ENCODE measurements at regions not wholly inside any gene's neighbourhood (a gene's known extent, or its start where the extent isn't known, plus 50 kb on each side); places are given as distances from the start of the nearest gene placed in this dataset.

DNA sequence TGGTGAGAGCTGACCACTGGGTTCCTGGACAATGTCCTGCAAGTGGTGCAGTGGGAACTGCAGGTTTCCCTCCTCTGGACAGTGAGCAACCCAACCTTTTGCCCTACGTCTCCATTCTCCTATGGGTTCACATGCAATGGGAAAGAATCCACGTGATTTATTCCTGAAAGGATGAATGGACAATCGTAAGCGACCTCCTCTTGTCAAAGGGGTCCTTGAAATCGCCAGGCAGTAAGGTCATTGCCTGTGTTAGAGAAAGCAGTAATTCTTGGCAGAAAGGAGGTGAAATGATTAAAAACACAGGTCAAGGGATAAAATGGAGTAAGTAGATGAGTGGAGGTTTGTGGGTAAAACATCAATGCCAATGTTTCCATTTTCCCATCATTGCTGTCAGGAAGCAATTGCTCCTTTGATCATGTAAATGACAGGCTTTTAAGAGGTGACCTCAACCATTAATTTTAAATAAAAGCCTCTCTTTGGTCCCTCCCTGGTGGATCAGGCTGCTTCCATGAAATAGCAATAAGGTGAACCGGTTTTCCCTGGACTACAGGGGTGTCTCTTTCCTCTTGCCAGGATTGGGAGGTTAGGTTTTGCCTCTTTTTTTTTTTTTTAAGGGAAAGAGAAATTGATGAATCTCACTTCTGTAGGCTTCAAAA, 330.0 kb upstream of the PRKCQ start:
- no TSS peak for BruUV-seq (replicated peaks)
- Histone ChIP-seq H3K27me3 (ENCODE audit: insufficient read depth, low read length) (peaks cover 13% of the 10 kb centered on the region), H3K9ac (ENCODE audit: low read length) (no peak overlapping the region), H3K9me2 (ENCODE audit: insufficient read depth) (no peaks in the 10 kb centered on the region), H3K9me3 (ENCODE audit: control insufficient read depth in 1 of 2, insufficient read depth in 1 of 2, low read depth in 1 of 2, low read length in 2 of 2) (no peaks in the 10 kb centered on the region), H3K79me2 (ENCODE audit: insufficient read depth, low read length) (no peaks in the 10 kb centered on the region), H3K36me3 (ENCODE audit: control insufficient read depth in 1 of 2, insufficient read depth in 2 of 2, low read length in 2 of 2) (no peaks in the 10 kb centered on the region), H3K4me2 (ENCODE audit: low read length) (no peak overlapping the region), H3K27ac (ENCODE audit: low read depth, low read length) (no peak overlapping the region), H3K4me3 (replicated peaks in 1 of 2; ENCODE audit: low read depth in 1 of 2, low read length in 2 of 2) (no peak overlapping the region), H2AFZ (ENCODE audit: low read depth, low read length, poor library complexity, severe bottlenecking) (no peak overlapping the region), H3K4me1 (ENCODE audit: control insufficient read depth in 1 of 2, insufficient read depth in 2 of 2, low read length in 2 of 2) (no peaks in the 10 kb centered on the region), H4K20me1 (ENCODE audit: insufficient read depth) (no peaks in the 10 kb centered on the region)
- ATAC-seq (no peak), DNase-seq (ENCODE audit: low read depth, low spot score) (no peak)
- TF ChIP-seq ZFX (IDR thresholded peaks at IDR 0.05) (no peak), SIN3A (IDR thresholded peaks at IDR 0.05; ENCODE audit: low read depth) (no peak), YY1 (IDR thresholded peaks at IDR 0.05; ENCODE audit: extremely low read depth, insufficient replicate concordance, low read depth, low read length) (no peak), TCF7L2 (IDR thresholded peaks at IDR 0.05; ENCODE audit: borderline replicate concordance, extremely low read depth, insufficient read depth, insufficient read length) (no peak), EGR1 (IDR thresholded peaks at IDR 0.05; ENCODE audit: low read depth) (no peak), SP1 (IDR thresholded peaks at IDR 0.05; ENCODE audit: low read depth) (no peak), CEBPB (IDR thresholded peaks at IDR 0.05; ENCODE audit: low read depth) (no peak), POLR2A (IDR thresholded peaks at IDR 0.05; ENCODE audit: borderline replicate concordance, extremely low read depth, insufficient read depth, insufficient read length) (no peak), CBX3 (IDR thresholded peaks at IDR 0.05; ENCODE audit: low read depth) (no peak), SRF (IDR thresholded peaks at IDR 0.05; ENCODE audit: low read depth) (no peak), JUND (IDR thresholded peaks at IDR 0.05) (no peak), POLR2AphosphoS5 (IDR thresholded peaks at IDR 0.05; ENCODE audit: low read depth, low read length) (no peak), RAD21 (IDR thresholded peaks at IDR 0.05; ENCODE audit: low read depth) (no peak), FOSL1 (IDR thresholded peaks at IDR 0.05; ENCODE audit: low read depth) (no peak), EZH2phosphoT487 (IDR thresholded peaks at IDR 0.05; ENCODE audit: borderline replicate concordance) (no peak), ELF1 (IDR thresholded peaks at IDR 0.05; ENCODE audit: borderline replicate concordance, low read depth) (no peak), ZNF274 (IDR thresholded peaks at IDR 0.05; ENCODE audit: low read depth, low read length) (no peak)
- TF ChIP-seq, protein P1, sequence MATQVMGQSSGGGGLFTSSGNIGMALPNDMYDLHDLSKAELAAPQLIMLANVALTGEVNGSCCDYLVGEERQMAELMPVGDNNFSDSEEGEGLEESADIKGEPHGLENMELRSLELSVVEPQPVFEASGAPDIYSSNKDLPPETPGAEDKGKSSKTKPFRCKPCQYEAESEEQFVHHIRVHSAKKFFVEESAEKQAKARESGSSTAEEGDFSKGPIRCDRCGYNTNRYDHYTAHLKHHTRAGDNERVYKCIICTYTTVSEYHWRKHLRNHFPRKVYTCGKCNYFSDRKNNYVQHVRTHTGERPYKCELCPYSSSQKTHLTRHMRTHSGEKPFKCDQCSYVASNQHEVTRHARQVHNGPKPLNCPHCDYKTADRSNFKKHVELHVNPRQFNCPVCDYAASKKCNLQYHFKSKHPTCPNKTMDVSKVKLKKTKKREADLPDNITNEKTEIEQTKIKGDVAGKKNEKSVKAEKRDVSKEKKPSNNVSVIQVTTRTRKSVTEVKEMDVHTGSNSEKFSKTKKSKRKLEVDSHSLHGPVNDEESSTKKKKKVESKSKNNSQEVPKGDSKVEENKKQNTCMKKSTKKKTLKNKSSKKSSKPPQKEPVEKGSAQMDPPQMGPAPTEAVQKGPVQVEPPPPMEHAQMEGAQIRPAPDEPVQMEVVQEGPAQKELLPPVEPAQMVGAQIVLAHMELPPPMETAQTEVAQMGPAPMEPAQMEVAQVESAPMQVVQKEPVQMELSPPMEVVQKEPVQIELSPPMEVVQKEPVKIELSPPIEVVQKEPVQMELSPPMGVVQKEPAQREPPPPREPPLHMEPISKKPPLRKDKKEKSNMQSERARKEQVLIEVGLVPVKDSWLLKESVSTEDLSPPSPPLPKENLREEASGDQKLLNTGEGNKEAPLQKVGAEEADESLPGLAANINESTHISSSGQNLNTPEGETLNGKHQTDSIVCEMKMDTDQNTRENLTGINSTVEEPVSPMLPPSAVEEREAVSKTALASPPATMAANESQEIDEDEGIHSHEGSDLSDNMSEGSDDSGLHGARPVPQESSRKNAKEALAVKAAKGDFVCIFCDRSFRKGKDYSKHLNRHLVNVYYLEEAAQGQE (IDR thresholded peaks at IDR 0.05; ENCODE audit: low read depth): no peak
- TF ChIP-seq, protein P2, sequence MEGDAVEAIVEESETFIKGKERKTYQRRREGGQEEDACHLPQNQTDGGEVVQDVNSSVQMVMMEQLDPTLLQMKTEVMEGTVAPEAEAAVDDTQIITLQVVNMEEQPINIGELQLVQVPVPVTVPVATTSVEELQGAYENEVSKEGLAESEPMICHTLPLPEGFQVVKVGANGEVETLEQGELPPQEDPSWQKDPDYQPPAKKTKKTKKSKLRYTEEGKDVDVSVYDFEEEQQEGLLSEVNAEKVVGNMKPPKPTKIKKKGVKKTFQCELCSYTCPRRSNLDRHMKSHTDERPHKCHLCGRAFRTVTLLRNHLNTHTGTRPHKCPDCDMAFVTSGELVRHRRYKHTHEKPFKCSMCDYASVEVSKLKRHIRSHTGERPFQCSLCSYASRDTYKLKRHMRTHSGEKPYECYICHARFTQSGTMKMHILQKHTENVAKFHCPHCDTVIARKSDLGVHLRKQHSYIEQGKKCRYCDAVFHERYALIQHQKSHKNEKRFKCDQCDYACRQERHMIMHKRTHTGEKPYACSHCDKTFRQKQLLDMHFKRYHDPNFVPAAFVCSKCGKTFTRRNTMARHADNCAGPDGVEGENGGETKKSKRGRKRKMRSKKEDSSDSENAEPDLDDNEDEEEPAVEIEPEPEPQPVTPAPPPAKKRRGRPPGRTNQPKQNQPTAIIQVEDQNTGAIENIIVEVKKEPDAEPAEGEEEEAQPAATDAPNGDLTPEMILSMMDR (IDR thresholded peaks at IDR 0.05 in 2 of 3, conservative IDR thresholded peaks at IDR 0.05 in 1 of 3; ENCODE audit: borderline replicate concordance in 1 of 3, insufficient read depth in 1 of 3, low read depth in 2 of 3, low read length in 2 of 3): no peak
- TF ChIP-seq, protein P3, sequence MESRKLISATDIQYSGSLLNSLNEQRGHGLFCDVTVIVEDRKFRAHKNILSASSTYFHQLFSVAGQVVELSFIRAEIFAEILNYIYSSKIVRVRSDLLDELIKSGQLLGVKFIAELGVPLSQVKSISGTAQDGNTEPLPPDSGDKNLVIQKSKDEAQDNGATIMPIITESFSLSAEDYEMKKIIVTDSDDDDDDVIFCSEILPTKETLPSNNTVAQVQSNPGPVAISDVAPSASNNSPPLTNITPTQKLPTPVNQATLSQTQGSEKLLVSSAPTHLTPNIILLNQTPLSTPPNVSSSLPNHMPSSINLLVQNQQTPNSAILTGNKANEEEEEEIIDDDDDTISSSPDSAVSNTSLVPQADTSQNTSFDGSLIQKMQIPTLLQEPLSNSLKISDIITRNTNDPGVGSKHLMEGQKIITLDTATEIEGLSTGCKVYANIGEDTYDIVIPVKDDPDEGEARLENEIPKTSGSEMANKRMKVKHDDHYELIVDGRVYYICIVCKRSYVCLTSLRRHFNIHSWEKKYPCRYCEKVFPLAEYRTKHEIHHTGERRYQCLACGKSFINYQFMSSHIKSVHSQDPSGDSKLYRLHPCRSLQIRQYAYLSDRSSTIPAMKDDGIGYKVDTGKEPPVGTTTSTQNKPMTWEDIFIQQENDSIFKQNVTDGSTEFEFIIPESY (IDR thresholded peaks at IDR 0.05; ENCODE audit: extremely low read depth, insufficient replicate concordance, low read length): no peak
- intact Hi-C loops (cut with micrococcal nuclease): no loop called here
- ChIA-PET RAD21 (ENCODE audit: low non-redundant PET in 1 of 2, low total read pairs in 2 of 2, uncharacterized antibody in 2 of 2, unreplicated experiment in 2 of 2) (no interaction called here), CTCF (no interaction called here), POLR2A (no interaction called here)

Measured in HCT116 (cell line).